ENCODE measurements at regions not wholly inside any gene's neighbourhood (a gene's known extent, or its start where the extent isn't known, plus 50 kb on each side); places are given as distances from the start of the nearest gene placed in this dataset.

- intact Hi-C loops (cut with DNase I; ENCODE audit: low total_unique reads), result no loop called here
- no peaks in the 10 kb centered on the region for H3K27me3 ChIP-seq
- no peak overlapping the region for H3K4me3 ChIP-seq
- H3K36me3 ChIP-seq, result no peaks in the 10 kb centered on the region
- no peak for DNase-seq
- H3K9me3 ChIP-seq, result no peaks in the 10 kb centered on the region
- H3K4me1 ChIP-seq, result no peaks in the 10 kb centered on the region
- TF ChIP-seq CTCF (IDR thresholded peaks at IDR 0.05), result no peak
- H3K27ac ChIP-seq, result no peak overlapping the region
These were observed 85.4 kb upstream of the HCRTR2 start for GRCh38 chr6:55088902-55089301.

GRCh38 chr6:55089325-55089724 lies 85.0 kb upstream of the HCRTR2 start:
- no peaks in the 10 kb centered on the region for H3K9me3 ChIP-seq
- H3K27ac ChIP-seq, result no peak overlapping the region
- TF ChIP-seq CTCF (IDR thresholded peaks at IDR 0.05), result no peak
- H3K4me1 ChIP-seq, result no peaks in the 10 kb centered on the region
- H3K27me3 ChIP-seq, result no peaks in the 10 kb centered on the region
- DNase-seq, result no peak
- intact Hi-C loops (cut with DNase I; ENCODE audit: low total_unique reads), result no loop called here
- no peaks in the 10 kb centered on the region for H3K36me3 ChIP-seq
- H3K4me3 ChIP-seq, result no peak overlapping the region

GRCh38 chr6:55100686-55101085 lies 73.6 kb upstream of the HCRTR2 start:
- Histone ChIP-seq H3K27ac (no peak overlapping the region), H3K27me3 (no peaks in the 10 kb centered on the region), H3K36me3 (no peaks in the 10 kb centered on the region), H3K4me1 (no peaks in the 10 kb centered on the region), H3K9me3 (no peaks in the 10 kb centered on the region), H3K4me3 (no peak overlapping the region)
- intact Hi-C loops (cut with DNase I; ENCODE audit: low total_unique reads), result no loop called here
- no peak for DNase-seq
- no peak for TF ChIP-seq CTCF (IDR thresholded peaks at IDR 0.05)

- no peaks in the 10 kb centered on the region for H3K4me1 ChIP-seq
- no peak for TF ChIP-seq CTCF (IDR thresholded peaks at IDR 0.05)
- H3K9me3 ChIP-seq, result no peaks in the 10 kb centered on the region
- H3K27ac ChIP-seq, result no peak overlapping the region
- H3K4me3 ChIP-seq, result no peak overlapping the region
- intact Hi-C loops (cut with DNase I; ENCODE audit: low total_unique reads), result no loop called here
- no peaks in the 10 kb centered on the region for H3K36me3 ChIP-seq
- no peaks in the 10 kb centered on the region for H3K27me3 ChIP-seq
- DNase-seq, result no peak
These were observed 73.2 kb upstream of the HCRTR2 start for GRCh38 chr6:55101157-55101556.

GRCh38 chr6:55108134-55109130 lies 65.9 kb upstream of the HCRTR2 start:
- Histone ChIP-seq H3K9me3 (peaks cover 0 to 4% (median 0%) of the 10 kb centered on the region in 3 donors), H3K4me1 (no peaks in the 10 kb centered on the region), H3K4me3 (no peak overlapping the region), H3K27me3 (no peaks in the 10 kb centered on the region), H3K27ac (no peak overlapping the region), H3K36me3 (no peaks in the 10 kb centered on the region)
- TF ChIP-seq CTCF (IDR thresholded peaks at IDR 0.05), result no peak
- no peak for DNase-seq
- intact Hi-C loops (cut with DNase I; ENCODE audit: low total_unique reads), result no loop called here
